Smooth muscle cell (in vitro differentiated cells): ENCODE measurements at regions not wholly inside any gene's neighbourhood (a gene's known extent, or its start where the extent isn't known, plus 50 kb on each side); places are given as distances from the start of the nearest gene placed in this dataset.
A peak's percentile ranks its signal among the peaks of the same experiment; 100 is the strongest.

Source experiments
- DNase-seq: peaks from one replicate; lab custom pipeline; 2025; ENCODE audit not compliant: unreplicated experiment; lab: John Stamatoyannopoulos, UW
- H2AFZ ChIP-seq: fragments of 200-600 bp; sonication (generic); 2 replicates; pipeline ENCODE4 v1.6.0; 2016; ENCODE audit warnings: antibody characterized with exemption, low read depth, mild to moderate bottlenecking
- H3F3A ChIP-seq: fragments of 200-600 bp; sonication (generic); 2 replicates; pipeline ENCODE4 v1.6.0; 2017; ENCODE audit warnings: antibody characterized with exemption, low read depth
- H3K27ac ChIP-seq: fragments of 200-600 bp; sonication (generic); 2 replicates; pipeline ENCODE4 v1.5.1; 2016; ENCODE audit warnings: low read depth, mild to moderate bottlenecking
- H3K27me3 ChIP-seq: fragments of 200-600 bp; sonication (generic); 2 replicates; pipeline ENCODE4 v1.6.1; 2016; ENCODE audit warnings: low read depth, mild to moderate bottlenecking
- H3K36me3 ChIP-seq: fragments of 200-600 bp; sonication (generic); 2 replicates; pipeline ENCODE4 v1.5.1; 2016; ENCODE audit warnings: low read depth
- H3K4me1 ChIP-seq: fragments of 200-600 bp; sonication (generic); 2 replicates; pipeline ENCODE4 v1.5.1; 2016; ENCODE audit warnings: low read depth
- H3K4me2 ChIP-seq: fragments of 200-600 bp; sonication (generic); 2 replicates; pipeline ENCODE4 v1.6.0; 2016; ENCODE audit warnings: mild to moderate bottlenecking
- H3K4me3 ChIP-seq: fragments of 200-600 bp; sonication (generic); 2 replicates; pipeline ENCODE4 v1.5.1; 2016; ENCODE audit warnings: mild to moderate bottlenecking
- H3K79me2 ChIP-seq: fragments of 200-600 bp; sonication (generic); 2 replicates; pipeline ENCODE4 v1.6.0; 2016; ENCODE audit warnings: low read depth, mild to moderate bottlenecking
- H3K9ac ChIP-seq: fragments of 200-600 bp; sonication (generic); 2 replicates; pipeline ENCODE4 v1.6.0; 2016; ENCODE audit warnings: low read depth
- H3K9me3 ChIP-seq: fragments of 200-600 bp; sonication (generic); replicated peaks from 2 replicates; pipeline ENCODE4 v1.5.1; 2016; ENCODE audit warnings: low read depth
- H4K20me1 ChIP-seq: fragments of 200-600 bp; sonication (generic); 2 replicates; pipeline ENCODE4 v1.6.0; 2016; ENCODE audit warnings: low read depth
- CTCF ChIP-seq: fragments of 200-600 bp; sonication (generic); IDR thresholded peaks from 2 replicates; pipeline ENCODE4 v1.5.1; 2017; ENCODE audit warnings: borderline replicate concordance, mild to moderate bottlenecking, antibody characterized with exemption; ENCODE audit not compliant: insufficient read depth, poor library complexity, severe bottlenecking
- WGBS: methylation state at CpG from one replicate; pipeline ENCODE4 v1.1.7; 2016; ENCODE audit warnings: low lambda C conversion rate; 5-methylcytosine and 5-hydroxymethylcytosine counted together

- no peaks in the 10 kb centered on the region for H3K9me3 ChIP-seq
- H3K27me3 ChIP-seq, result no peaks in the 10 kb centered on the region
- no peak overlapping the region for H3K4me3 ChIP-seq
- TF ChIP-seq CTCF, result no peak
- peaks cover 3% of the 10 kb centered on the region for H3K36me3 ChIP-seq
- H3K4me2 ChIP-seq, result peak overlapping the region; percentile 78
- H3K79me2 ChIP-seq, result no peaks in the 10 kb centered on the region
- H2AFZ ChIP-seq, result peak overlapping the region; percentile 39
- peak overlapping the region; percentile 23 for H3K27ac ChIP-seq
- H3K4me1 ChIP-seq, result no peaks in the 10 kb centered on the region
- WGBS, result 67% methylated on average over 20 of the region's 20 CpGs
- no peaks in the 10 kb centered on the region for H4K20me1 ChIP-seq
- H3K9ac ChIP-seq, result no peak overlapping the region
- no peaks in the 10 kb centered on the region for H3F3A ChIP-seq
- no peak for DNase-seq
Measured at GRCh38 chr16:86101137-86101896, 202.4 kb downstream of the IRF8 start.

- Histone ChIP-seq H3K4me3 (no peak overlapping the region), H4K20me1 (no peaks in the 10 kb centered on the region), H3K79me2 (no peaks in the 10 kb centered on the region), H3K9me3 (no peaks in the 10 kb centered on the region), H3K9ac (no peak overlapping the region), H3K4me2 (no peak overlapping the region), H2AFZ (no peak overlapping the region), H3K4me1 (no peaks in the 10 kb centered on the region), H3K36me3 (peaks cover 3% of the 10 kb centered on the region), H3F3A (no peaks in the 10 kb centered on the region), H3K27ac (no peak overlapping the region), H3K27me3 (no peaks in the 10 kb centered on the region)
- 81% methylated on average over 8 of the region's 8 CpGs for WGBS
- TF ChIP-seq CTCF, result no peak
- no peak for DNase-seq
Measured at GRCh38 chr16:86101897-86102157, 202.9 kb downstream of the IRF8 start.

- 95% methylated on average over 3 of the region's 3 CpGs for WGBS
- no peaks in the 10 kb centered on the region for H3K36me3 ChIP-seq
- no peak overlapping the region for H3K9ac ChIP-seq
- no peak overlapping the region for H3K4me2 ChIP-seq
- DNase-seq, result no peak
- H3K27ac ChIP-seq, result no peak overlapping the region
- no peak for TF ChIP-seq CTCF
- H3K27me3 ChIP-seq, result no peaks in the 10 kb centered on the region
- H3K4me1 ChIP-seq, result no peaks in the 10 kb centered on the region
- H3F3A ChIP-seq, result no peaks in the 10 kb centered on the region
- no peak overlapping the region for H2AFZ ChIP-seq
- no peaks in the 10 kb centered on the region for H4K20me1 ChIP-seq
- no peaks in the 10 kb centered on the region for H3K9me3 ChIP-seq
- H3K79me2 ChIP-seq, result no peaks in the 10 kb centered on the region
- H3K4me3 ChIP-seq, result no peak overlapping the region
Measured at GRCh38 chr16:86103320-86103719, 204.4 kb downstream of the IRF8 start.

GRCh38 chr16:86104537-86105048, 205.6 kb downstream of the IRF8 start:
- no peak overlapping the region for H3K4me3 ChIP-seq
- H2AFZ ChIP-seq, result no peak overlapping the region
- no peak for DNase-seq
- no peaks in the 10 kb centered on the region for H3K79me2 ChIP-seq
- no peaks in the 10 kb centered on the region for H3K9me3 ChIP-seq
- no peak for TF ChIP-seq CTCF
- H4K20me1 ChIP-seq, result no peaks in the 10 kb centered on the region
- no peaks in the 10 kb centered on the region for H3K36me3 ChIP-seq
- 64% methylated on average over 6 of the region's 6 CpGs for WGBS
- H3K4me1 ChIP-seq, result no peaks in the 10 kb centered on the region
- no peaks in the 10 kb centered on the region for H3K27me3 ChIP-seq
- H3K9ac ChIP-seq, result no peak overlapping the region
- no peaks in the 10 kb centered on the region for H3F3A ChIP-seq
- no peak overlapping the region for H3K4me2 ChIP-seq
- H3K27ac ChIP-seq, result no peak overlapping the region
